ENCODE measurements at regions not wholly inside any gene's neighbourhood (a gene's known extent, or its start where the extent isn't known, plus 50 kb on each side); places are given as distances from the start of the nearest gene placed in this dataset.

- TF ChIP-seq CTCF (IDR thresholded peaks at IDR 0.05) (no peak), GABPA (IDR thresholded peaks at IDR 0.05; ENCODE audit: low read depth) (no peak), EP300 (IDR thresholded peaks at IDR 0.05; ENCODE audit: borderline replicate concordance in 1 of 2, low read depth in 1 of 2, low read length in 1 of 2) (no peak), SIN3A (IDR thresholded peaks at IDR 0.05; ENCODE audit: borderline replicate concordance, low read depth, low read length) (no peak), NRF1 (IDR thresholded peaks at IDR 0.05; ENCODE audit: low read depth, low read length) (no peak), TAF1 (IDR thresholded peaks at IDR 0.05; ENCODE audit: borderline replicate concordance, low read depth, low read length) (no peak), EZH2phosphoT487 (IDR thresholded peaks at IDR 0.05; ENCODE audit: borderline replicate concordance, low read depth) (no peak), REST (IDR thresholded peaks at IDR 0.05; ENCODE audit: low read depth, low read length) (no peak), FOXJ3 (CRISPR knock-in tag; IDR thresholded peaks at IDR 0.05) (no peak), RXRA (IDR thresholded peaks at IDR 0.05; ENCODE audit: borderline replicate concordance, low read depth) (no peak)
- TF ChIP-seq, protein P1, sequence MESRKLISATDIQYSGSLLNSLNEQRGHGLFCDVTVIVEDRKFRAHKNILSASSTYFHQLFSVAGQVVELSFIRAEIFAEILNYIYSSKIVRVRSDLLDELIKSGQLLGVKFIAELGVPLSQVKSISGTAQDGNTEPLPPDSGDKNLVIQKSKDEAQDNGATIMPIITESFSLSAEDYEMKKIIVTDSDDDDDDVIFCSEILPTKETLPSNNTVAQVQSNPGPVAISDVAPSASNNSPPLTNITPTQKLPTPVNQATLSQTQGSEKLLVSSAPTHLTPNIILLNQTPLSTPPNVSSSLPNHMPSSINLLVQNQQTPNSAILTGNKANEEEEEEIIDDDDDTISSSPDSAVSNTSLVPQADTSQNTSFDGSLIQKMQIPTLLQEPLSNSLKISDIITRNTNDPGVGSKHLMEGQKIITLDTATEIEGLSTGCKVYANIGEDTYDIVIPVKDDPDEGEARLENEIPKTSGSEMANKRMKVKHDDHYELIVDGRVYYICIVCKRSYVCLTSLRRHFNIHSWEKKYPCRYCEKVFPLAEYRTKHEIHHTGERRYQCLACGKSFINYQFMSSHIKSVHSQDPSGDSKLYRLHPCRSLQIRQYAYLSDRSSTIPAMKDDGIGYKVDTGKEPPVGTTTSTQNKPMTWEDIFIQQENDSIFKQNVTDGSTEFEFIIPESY (IDR thresholded peaks at IDR 0.05; ENCODE audit: borderline replicate concordance, low read depth), result no peak
These were observed 129.2 kb downstream of the DMRT2 start for GRCh38 chr9:1179366-1179765.
